HG02885 (cell line): ENCODE measurements at regions not wholly inside any gene's neighbourhood (a gene's known extent, or its start where the extent isn't known, plus 50 kb on each side); places are given as distances from the start of the nearest gene placed in this dataset.
A peak's percentile ranks its signal among the peaks of the same experiment; 100 is the strongest.

Source experiments
- ATAC-seq: cut with Tn5 transposase; IDR thresholded peaks from one replicate; pipeline ENCODE4 v1.9.1; 2021; ENCODE audit warnings: mild to moderate bottlenecking; ENCODE audit not compliant: unreplicated experiment, poor library complexity

GRCh38 chr6:26213334-26214075 lies 126.3 kb downstream of the HFE start:
- no peak for ATAC-seq

GRCh38 chr6:26214803-26215584 lies 127.8 kb downstream of the HFE start:
- ATAC-seq: no peak

GRCh38 chr6:26215585-26216358 lies 128.5 kb downstream of the HFE start:
- ATAC-seq: peak; percentile 25

GRCh38 chr6:26216359-26216885 lies 129.2 kb downstream of the HFE start:
- ATAC-seq: peak; percentile 76

GRCh38 chr6:26216886-26217713 lies 129.9 kb downstream of the HFE start:
- ATAC-seq: peak; percentile 44

GRCh38 chr6:26217714-26218075 lies 130.5 kb downstream of the HFE start:
- no peak for ATAC-seq

GRCh38 chr6:26218824-26219223 lies 131.6 kb downstream of the HFE start:
- no peak for ATAC-seq

- ATAC-seq: no peak
These were observed 133.1 kb downstream of the HFE start for GRCh38 chr6:26220145-26220970.

- no peak for ATAC-seq
These were observed 134.0 kb downstream of the HFE start for GRCh38 chr6:26221186-26221585.

- no peak for ATAC-seq
These were observed 135.3 kb downstream of the HFE start for GRCh38 chr6:26222571-26222970.

GRCh38 chr6:26223228-26223627 lies 136.0 kb downstream of the HFE start:
- no peak for ATAC-seq

- ATAC-seq: peak; percentile 82
These were observed 136.7 kb downstream of the HFE start for GRCh38 chr6:26223650-26224546.

GRCh38 chr6:26224547-26224912 lies 137.3 kb downstream of the HFE start:
- no peak for ATAC-seq

- no peak for ATAC-seq
These were observed 138.0 kb downstream of the HFE start for GRCh38 chr6:26224940-26225847.

- no peak for ATAC-seq
These were observed 138.8 kb downstream of the HFE start for GRCh38 chr6:26225848-26226578.

GRCh38 chr6:26226579-26226967 lies 138.4 kb upstream of the BTN3A2 start:
- ATAC-seq: no peak

- ATAC-seq: no peak
These were observed 134.6 kb upstream of the BTN3A2 start for GRCh38 chr6:26230351-26230750.
